ENCODE measurements at regions not wholly inside any gene's neighbourhood (a gene's known extent, or its start where the extent isn't known, plus 50 kb on each side); places are given as distances from the start of the nearest gene placed in this dataset.

- no peak for DNase-seq (ENCODE audit: extremely low read depth, low read depth)
- TF ChIP-seq, protein P1, sequence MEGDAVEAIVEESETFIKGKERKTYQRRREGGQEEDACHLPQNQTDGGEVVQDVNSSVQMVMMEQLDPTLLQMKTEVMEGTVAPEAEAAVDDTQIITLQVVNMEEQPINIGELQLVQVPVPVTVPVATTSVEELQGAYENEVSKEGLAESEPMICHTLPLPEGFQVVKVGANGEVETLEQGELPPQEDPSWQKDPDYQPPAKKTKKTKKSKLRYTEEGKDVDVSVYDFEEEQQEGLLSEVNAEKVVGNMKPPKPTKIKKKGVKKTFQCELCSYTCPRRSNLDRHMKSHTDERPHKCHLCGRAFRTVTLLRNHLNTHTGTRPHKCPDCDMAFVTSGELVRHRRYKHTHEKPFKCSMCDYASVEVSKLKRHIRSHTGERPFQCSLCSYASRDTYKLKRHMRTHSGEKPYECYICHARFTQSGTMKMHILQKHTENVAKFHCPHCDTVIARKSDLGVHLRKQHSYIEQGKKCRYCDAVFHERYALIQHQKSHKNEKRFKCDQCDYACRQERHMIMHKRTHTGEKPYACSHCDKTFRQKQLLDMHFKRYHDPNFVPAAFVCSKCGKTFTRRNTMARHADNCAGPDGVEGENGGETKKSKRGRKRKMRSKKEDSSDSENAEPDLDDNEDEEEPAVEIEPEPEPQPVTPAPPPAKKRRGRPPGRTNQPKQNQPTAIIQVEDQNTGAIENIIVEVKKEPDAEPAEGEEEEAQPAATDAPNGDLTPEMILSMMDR (IDR thresholded peaks at IDR 0.05; ENCODE audit: low read depth, low read length), result no peak
Observed at GRCh38 chr6:44531442-44532015, 144.0 kb downstream of the CDC5L start.

DNA sequence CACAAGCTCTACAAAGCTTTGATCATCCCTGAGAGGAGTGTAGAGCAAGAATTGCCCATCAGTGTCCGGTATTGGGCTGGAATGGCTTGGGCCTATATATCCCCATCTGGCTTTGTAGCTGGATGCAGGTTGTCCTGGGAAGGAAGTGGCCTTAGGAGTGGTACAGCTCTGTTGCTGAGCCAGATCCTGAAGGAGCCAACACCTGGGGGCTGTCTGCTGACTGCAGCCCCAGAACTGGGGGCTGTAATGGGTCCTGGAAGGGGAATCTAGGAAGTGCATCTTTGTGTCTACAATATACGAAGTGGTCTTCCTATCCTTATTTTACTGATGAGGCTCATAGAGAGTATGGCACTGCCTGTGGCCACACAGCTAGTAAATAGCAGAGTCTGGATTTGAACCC, 145.9 kb downstream of the CDC5L start:
- TF ChIP-seq, protein P1 (IDR thresholded peaks at IDR 0.05; ENCODE audit: low read depth, low read length), result no peak

DNA sequence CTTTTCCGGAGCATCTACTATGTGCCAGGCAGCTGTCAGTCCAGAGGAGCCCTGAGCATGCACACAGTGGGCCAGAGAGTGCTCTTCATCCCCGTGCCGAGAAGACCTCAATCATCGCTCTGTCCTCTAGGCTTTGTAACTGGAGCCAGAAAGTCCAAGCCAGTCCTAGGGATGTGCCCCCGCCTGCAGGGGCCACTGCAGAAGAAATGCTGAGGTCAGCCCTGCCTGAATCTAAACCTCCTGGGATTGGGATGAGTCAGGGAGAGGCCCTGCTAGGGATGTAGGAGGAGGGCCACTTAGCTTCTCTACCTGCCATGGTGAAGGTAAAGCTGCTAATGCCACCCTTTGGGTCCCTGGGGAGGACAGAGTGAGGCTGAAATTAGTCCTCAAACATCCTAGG, 146.8 kb downstream of the CDC5L start:
- TF ChIP-seq, protein P1 (IDR thresholded peaks at IDR 0.05; ENCODE audit: low read depth, low read length), result no peak
- no peak for DNase-seq (ENCODE audit: extremely low read depth, low read depth)

More for the DNA sequence above, 145.9 kb downstream of the CDC5L start:
- no peak for DNase-seq (ENCODE audit: extremely low read depth, low read depth)

DNA sequence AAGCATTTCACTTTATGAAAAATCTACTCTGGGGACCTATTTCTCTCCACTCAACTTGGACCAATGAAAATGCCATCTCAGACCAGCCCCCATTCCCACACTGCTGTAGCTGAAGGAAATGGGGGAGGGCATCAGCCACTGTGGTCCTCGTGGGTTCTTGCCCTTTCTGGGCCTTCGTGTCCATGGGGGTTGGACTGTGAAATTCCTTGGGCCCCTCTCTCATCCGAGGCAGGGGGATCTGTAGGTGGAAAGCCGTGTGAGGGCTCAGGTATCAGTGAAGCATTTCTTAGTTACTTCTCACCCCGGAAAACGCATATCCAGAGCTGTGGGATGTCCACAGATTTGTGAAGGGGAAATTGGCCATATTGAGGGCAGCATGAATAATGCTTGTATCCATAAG, 147.9 kb downstream of the CDC5L start:
- TF ChIP-seq, protein P1 (IDR thresholded peaks at IDR 0.05; ENCODE audit: low read depth, low read length), result no peak
- DNase-seq (ENCODE audit: extremely low read depth, low read depth), result no peak

- TF ChIP-seq, protein P1 (IDR thresholded peaks at IDR 0.05; ENCODE audit: low read depth, low read length), result no peak
- DNase-seq (ENCODE audit: extremely low read depth, low read depth), result no peak
Observed at GRCh38 chr6:44535967-44536366, 148.5 kb downstream of the CDC5L start.

DNA sequence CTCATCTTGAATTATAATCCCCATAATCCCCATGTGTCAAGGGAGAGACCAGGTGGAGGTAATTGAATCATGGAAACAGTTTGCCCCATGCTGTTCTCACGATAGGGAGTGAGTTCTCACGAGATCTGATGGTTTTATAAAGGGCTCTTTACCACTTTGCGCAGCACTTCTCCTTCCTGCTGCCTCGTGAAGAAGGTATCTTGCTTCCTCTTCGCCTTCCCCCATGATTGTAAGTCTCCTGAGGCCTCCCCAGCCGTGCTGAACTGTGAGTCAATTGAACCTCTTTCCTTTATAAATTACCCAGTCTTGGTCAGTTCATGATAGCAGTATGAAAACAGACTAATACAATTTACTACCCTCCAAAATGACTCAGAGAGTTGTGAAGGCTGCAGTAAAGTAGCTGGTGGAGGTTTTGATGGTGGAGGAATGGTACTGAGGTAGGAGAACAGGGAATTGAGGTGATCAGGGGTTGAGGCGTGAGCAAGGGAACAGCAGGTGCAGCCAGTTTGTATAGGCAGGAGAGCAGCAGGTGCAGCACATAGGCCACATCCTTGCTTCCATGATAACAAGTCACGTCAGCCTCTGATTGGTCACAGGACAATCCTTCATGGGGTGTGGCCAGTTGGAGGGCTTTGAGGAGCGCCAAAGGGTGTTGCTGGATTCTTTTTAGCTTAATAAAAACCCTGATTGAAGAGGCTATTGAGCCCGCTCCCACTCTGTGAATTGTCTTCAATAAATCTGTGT, 150.0 kb downstream of the CDC5L start:
- no peak for DNase-seq (ENCODE audit: extremely low read depth, low read depth)
- TF ChIP-seq, protein P1 (IDR thresholded peaks at IDR 0.05; ENCODE audit: low read depth, low read length), result no peak

DNA sequence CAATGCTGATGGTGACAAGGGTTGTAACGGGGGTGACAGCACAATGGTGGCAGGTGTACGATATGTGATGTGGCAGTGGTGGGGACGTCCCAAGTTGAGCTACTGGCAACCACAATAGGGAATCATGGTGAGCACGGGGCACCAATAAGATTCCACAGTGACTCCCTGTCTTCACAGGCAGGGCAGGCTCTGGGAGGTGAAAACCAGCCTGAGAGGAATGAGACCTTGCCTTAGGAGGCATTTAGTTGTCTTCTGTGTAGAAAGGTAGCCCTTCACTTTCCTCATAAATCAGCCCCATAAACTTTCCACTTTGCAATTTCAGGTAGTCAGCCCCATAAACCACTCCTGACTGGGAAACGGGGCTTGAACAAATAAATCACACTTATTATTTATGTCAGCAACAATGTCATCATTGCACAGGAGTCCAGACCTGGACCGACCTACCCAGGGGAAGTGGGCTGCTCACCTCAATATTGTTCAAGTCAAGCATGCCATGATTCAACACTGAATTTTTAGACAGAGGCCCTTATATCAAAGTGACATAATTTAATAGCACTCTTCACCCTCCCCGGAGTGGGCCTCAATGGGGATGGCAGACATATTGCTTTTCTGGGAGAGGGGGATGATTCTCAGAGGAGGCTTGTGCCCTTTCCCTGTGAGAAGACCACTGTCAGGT, 150.8 kb downstream of the CDC5L start:
- TF ChIP-seq, protein P1 (IDR thresholded peaks at IDR 0.05; ENCODE audit: low read depth, low read length), result no peak
- no peak for DNase-seq (ENCODE audit: extremely low read depth, low read depth)
